ENCODE measurements at regions not wholly inside any gene's neighbourhood (a gene's known extent, or its start where the extent isn't known, plus 50 kb on each side); places are given as distances from the start of the nearest gene placed in this dataset.
"Not testable (repeated sequence)": the region's sequence is repeated elsewhere in the genome, so short reads cannot be mapped to it uniquely, and the experiment has no call there.

DNA sequence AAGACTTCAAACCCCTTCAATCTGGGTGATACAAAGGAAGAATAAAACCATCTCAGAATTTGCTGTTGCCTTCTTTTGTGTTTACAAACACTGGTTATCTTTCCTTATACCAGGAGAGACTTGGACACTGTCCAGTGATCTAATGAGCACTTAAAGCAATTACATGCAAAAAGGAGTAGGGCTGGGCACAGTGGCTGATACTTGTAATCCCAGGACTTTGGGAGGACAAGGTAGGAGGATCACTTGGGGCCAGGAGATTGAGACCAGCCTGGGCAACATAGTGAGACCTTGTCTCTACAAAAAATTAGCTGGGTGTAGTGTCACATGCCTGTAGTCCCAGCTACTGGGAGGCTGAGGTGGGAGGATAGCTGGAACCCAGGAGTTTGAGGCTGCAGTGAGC, 95.7 kb upstream of the DRD5 start:
- Histone ChIP-seq H4K20me1 (ENCODE audit: control insufficient read depth, insufficient read depth, low read length, poor library complexity, severe bottlenecking) (no peaks in the 10 kb centered on the region), H3K79me2 (ENCODE audit: control insufficient read depth, insufficient read depth, low read length) (no peaks in the 10 kb centered on the region), H3K4me3 (ENCODE audit: control extremely low read depth in 1 of 5, extremely low read depth in 1 of 5, insufficient read depth in 1 of 5, low read depth in 2 of 5, low read length in 4 of 5) (no peak overlapping the region), H3K9ac (ENCODE audit: low read length) (no peak overlapping the region), H3K27me3 (replicated peaks in 1 of 4; ENCODE audit: control extremely low read depth in 1 of 4, control insufficient read depth in 3 of 4, insufficient read depth in 4 of 4, low read length in 3 of 4) (peaks cover 0 to 7% (median 0%) of the 10 kb centered on the region in 4 experiments), H3K27ac (ENCODE audit: low read length in 2 of 2) (no peak overlapping the region), H2AFZ (ENCODE audit: insufficient read depth, low read depth, low read length, poor library complexity, severe bottlenecking) (no peak overlapping the region), H3K4me1 (ENCODE audit: control insufficient read depth in 2 of 2, insufficient read depth in 2 of 2, low read length in 2 of 2) (peaks cover under 1% of the 10 kb centered on the region in 2 donors), H3K9me3 (ENCODE audit: control extremely low read depth in 1 of 3, control insufficient read depth in 2 of 3, insufficient read depth in 1 of 3, low read length in 2 of 3) (no peaks in the 10 kb centered on the region), H3K4me2 (replicated peaks; ENCODE audit: low read depth, low read length, poor library complexity, severe bottlenecking) (no peak overlapping the region), H3K36me3 (replicated peaks in 1 of 2; ENCODE audit: control extremely low read depth in 1 of 2, control insufficient read depth in 1 of 2, extremely low read depth in 1 of 2, insufficient read depth in 2 of 2, low read length in 1 of 2) (no peaks in the 10 kb centered on the region)
- Mint-ChIP-seq H3K4me1 (no peaks in the 10 kb centered on the region), H3K9me3 (ENCODE audit: insufficient read depth) (no peaks in the 10 kb centered on the region), H3K27ac (no peak overlapping the region), H3K4me3 (no peak overlapping the region), H3K27me3 (peaks cover 6% of the 10 kb centered on the region)
- DNase-seq (no peak), ATAC-seq (ENCODE audit: low read depth) (no peak)
- POLR2A ChIA-PET = no interaction called here
- intact Hi-C loops (cut with micrococcal nuclease) = no loop called here
- TF ChIP-seq EZH2 (IDR thresholded peaks at IDR 0.05; ENCODE audit: borderline replicate concordance, insufficient read depth, low read depth, low read length, poor library complexity, severe bottlenecking) = no peak
- TF ChIP-seq, protein P1, sequence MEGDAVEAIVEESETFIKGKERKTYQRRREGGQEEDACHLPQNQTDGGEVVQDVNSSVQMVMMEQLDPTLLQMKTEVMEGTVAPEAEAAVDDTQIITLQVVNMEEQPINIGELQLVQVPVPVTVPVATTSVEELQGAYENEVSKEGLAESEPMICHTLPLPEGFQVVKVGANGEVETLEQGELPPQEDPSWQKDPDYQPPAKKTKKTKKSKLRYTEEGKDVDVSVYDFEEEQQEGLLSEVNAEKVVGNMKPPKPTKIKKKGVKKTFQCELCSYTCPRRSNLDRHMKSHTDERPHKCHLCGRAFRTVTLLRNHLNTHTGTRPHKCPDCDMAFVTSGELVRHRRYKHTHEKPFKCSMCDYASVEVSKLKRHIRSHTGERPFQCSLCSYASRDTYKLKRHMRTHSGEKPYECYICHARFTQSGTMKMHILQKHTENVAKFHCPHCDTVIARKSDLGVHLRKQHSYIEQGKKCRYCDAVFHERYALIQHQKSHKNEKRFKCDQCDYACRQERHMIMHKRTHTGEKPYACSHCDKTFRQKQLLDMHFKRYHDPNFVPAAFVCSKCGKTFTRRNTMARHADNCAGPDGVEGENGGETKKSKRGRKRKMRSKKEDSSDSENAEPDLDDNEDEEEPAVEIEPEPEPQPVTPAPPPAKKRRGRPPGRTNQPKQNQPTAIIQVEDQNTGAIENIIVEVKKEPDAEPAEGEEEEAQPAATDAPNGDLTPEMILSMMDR (IDR thresholded peaks at IDR 0.05) = no peak
- CTCF ChIA-PET = no interaction called here

DNA sequence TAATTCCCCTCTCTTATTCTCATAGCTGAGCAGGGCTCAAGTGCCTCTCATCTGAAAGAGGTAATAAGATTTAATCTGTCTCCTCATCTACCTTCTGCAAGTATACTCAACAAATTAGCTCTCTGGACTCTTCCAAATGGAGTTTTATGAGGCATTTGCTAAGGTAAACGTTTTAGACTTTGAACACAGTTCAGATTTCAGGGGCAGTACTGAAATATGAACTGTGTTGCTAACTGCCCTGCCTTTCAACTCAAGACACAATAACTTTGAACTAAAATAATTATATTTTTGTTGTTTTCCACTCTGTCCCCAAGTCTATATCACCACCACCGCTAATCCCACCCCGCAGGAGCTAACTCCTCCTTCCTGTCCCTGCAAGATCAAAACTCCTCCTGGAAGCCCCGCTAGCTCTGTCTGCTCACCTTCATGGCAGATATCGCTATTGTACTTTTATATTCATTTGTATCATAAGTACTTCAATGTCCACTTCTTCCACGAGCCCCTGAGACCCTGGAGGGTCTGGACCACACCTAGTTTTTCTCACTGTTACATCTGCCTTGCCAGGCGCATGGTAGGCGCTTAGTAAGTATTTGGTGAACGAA, 90.7 kb upstream of the DRD5 start:
- H3K36me3 ChIP-seq (replicated peaks in 1 of 2; ENCODE audit: control extremely low read depth in 1 of 2, control insufficient read depth in 1 of 2, extremely low read depth in 1 of 2, insufficient read depth in 2 of 2, low read length in 1 of 2); H3K9me3 Mint-ChIP-seq (ENCODE audit: insufficient read depth); ATAC-seq (ENCODE audit: low read depth); H3K79me2 ChIP-seq (ENCODE audit: control insufficient read depth, insufficient read depth, low read length); H3K27me3 Mint-ChIP-seq; H3K27me3 ChIP-seq (replicated peaks in 1 of 4; ENCODE audit: control extremely low read depth in 1 of 4, control insufficient read depth in 3 of 4, insufficient read depth in 4 of 4, low read length in 3 of 4); H3K9me3 ChIP-seq (ENCODE audit: control extremely low read depth in 1 of 3, control insufficient read depth in 2 of 3, insufficient read depth in 1 of 3, low read length in 2 of 3); DNase-seq; H4K20me1 ChIP-seq (ENCODE audit: control insufficient read depth, insufficient read depth, low read length, poor library complexity, severe bottlenecking); POLR2A ChIA-PET; H3K4me1 Mint-ChIP-seq; H3K4me1 ChIP-seq (ENCODE audit: control insufficient read depth in 2 of 2, insufficient read depth in 2 of 2, low read length in 2 of 2): not testable (repeated sequence)
- Histone ChIP-seq H3K27ac (ENCODE audit: low read length in 2 of 2) (peak overlapping the region; percentile 42 to 70), H3K4me3 (ENCODE audit: control extremely low read depth in 1 of 5, extremely low read depth in 1 of 5, insufficient read depth in 1 of 5, low read depth in 2 of 5, low read length in 4 of 5) (peak overlapping the region; percentile 30 to 68 (median 65)), H3K9ac (ENCODE audit: low read length) (peak overlapping the region; percentile 69), H3K4me2 (replicated peaks; ENCODE audit: low read depth, low read length, poor library complexity, severe bottlenecking) (peak overlapping the region; percentile 72), H2AFZ (ENCODE audit: insufficient read depth, low read depth, low read length, poor library complexity, severe bottlenecking) (peak overlapping the region; percentile 85)
- intact Hi-C loops (cut with micrococcal nuclease) = loop anchor here (1.0 kb wide), 2 partner anchors 31 to 426 kb away; partner anchors contain the start of gene WDR1
- WGBS (ENCODE audit: insufficient coverage) = 62% methylated on average over 4 of the region's 9 CpGs
- Mint-ChIP-seq H3K27ac (peak overlapping the region; percentile 88), H3K4me3 (peak overlapping the region; percentile 90)
- CTCF ChIA-PET = interaction anchor here (1.5 kb wide), 1 partner anchor 426 kb away, joined by 6 read pairs; the partner anchor contains the start of gene WDR1
